ENCODE measurements at regions not wholly inside any gene's neighbourhood (a gene's known extent, or its start where the extent isn't known, plus 50 kb on each side); places are given as distances from the start of the nearest gene placed in this dataset.
A peak's percentile ranks its signal among the peaks of the same experiment; 100 is the strongest.

GRCh38 chr15:93372208-93372864 lies 283.3 kb upstream of the RGMA start:
- no peak for TF ChIP-seq CTCF (IDR thresholded peaks at IDR 0.05)
- no peak for TF ChIP-seq POLR2A (IDR thresholded peaks at IDR 0.05)
- Histone ChIP-seq H3K4me3 (no peak overlapping the region), H3K27me3 (no peaks in the 10 kb centered on the region), H3K27ac (no peak overlapping the region), H3K4me1 (no peaks in the 10 kb centered on the region), H3K36me3 (replicated peaks in 1 of 2; ENCODE audit: insufficient read depth in 1 of 2, low read depth in 2 of 2) (no peaks in the 10 kb centered on the region), H3K9me3 (no peaks in the 10 kb centered on the region)
- intact Hi-C loops (cut with DNase I) = no loop called here
- DNase-seq (peak in 2 of 4 donors; percentile 20 to 28), ATAC-seq (peak; percentile 58)
- WGBS, 2 donors = 40 to 41% methylated on average over 10 to 11 of the region's 11 CpGs

DNA sequence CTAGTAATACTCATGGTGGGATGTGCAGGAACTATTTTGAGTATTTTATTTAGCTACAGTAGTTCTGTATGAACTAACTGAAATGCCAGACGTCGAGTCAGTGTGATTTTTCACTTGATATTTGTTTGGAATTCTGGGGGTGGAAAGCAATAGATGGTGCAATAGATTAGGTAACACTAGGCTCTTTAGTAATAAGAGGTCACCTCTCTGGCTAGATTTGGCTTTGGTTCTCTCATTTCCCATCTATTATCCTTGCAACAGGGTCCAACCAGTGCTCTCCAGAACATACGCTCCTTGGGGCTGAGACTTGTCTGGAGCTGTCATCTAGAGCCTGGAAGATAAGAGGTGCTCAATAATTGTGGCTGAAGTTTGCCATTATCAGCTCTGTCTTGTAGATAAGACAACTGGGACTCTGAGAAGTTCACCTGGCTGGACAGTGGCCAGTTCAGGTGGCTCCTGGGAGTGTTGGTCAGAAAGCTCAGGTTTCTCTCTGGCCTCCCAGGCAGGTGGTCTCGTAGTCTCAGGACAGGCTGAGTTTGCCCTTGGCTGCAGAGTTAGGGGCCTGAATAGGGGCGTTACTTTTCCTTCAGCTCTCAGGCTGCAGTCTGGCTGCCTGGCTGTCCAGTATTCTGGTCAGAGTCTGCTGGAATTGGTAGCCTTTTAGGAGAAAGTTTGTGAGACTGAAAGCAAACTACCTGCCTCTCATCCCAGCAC lies 277.5 kb upstream of the RGMA start:
- ATAC-seq (no peak), DNase-seq (peak in 1 of 4 donors; percentile 27)
- TF ChIP-seq POLR2A (IDR thresholded peaks at IDR 0.05) = no peak
- no peak for TF ChIP-seq CTCF (IDR thresholded peaks at IDR 0.05)
- intact Hi-C loops (cut with DNase I) = no loop called here
- no peak overlapping the region for H3K27ac ChIP-seq
- WGBS, 2 donors = 21 to 39% methylated on average over 4 to 5 of the region's 5 CpGs
- H3K4me1 ChIP-seq = peaks cover 8% of the 10 kb centered on the region
- no peaks in the 10 kb centered on the region for H3K36me3 ChIP-seq (replicated peaks in 1 of 2; ENCODE audit: insufficient read depth in 1 of 2, low read depth in 2 of 2)
- H3K9me3 ChIP-seq = no peaks in the 10 kb centered on the region
- no peaks in the 10 kb centered on the region for H3K27me3 ChIP-seq
- H3K4me3 ChIP-seq = no peak overlapping the region

DNA sequence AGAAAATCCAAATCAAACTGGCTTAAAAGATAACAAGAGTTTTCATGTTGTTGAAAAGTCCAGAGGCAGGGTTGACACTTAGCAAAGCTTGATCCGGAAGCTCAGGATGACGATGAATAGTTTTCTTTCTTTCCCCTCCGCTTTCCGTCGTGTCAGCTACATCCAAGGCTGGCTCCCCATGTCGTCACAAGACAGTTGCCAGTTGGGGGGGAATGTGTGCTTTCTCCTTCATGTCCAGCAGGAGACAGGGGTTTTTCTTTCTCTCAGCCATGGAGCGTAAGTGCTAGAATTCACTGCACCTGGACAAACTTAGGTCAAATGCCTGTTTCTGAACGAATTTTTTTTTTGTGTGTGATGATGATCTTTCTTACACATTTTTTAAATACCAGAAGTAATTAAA lies 273.8 kb upstream of the RGMA start:
- intact Hi-C loops (cut with DNase I) = no loop called here
- 62 to 81% methylated on average over 8 of the region's 8 CpGs for WGBS, 2 donors
- Histone ChIP-seq H3K27me3 (no peaks in the 10 kb centered on the region), H3K4me1 (peaks cover 17% of the 10 kb centered on the region), H3K27ac (no peak overlapping the region), H3K9me3 (no peaks in the 10 kb centered on the region), H3K4me3 (no peak overlapping the region), H3K36me3 (replicated peaks in 1 of 2; ENCODE audit: insufficient read depth in 1 of 2, low read depth in 2 of 2) (no peaks in the 10 kb centered on the region)
- DNase-seq (no peak), ATAC-seq (no peak)
- TF ChIP-seq POLR2A (IDR thresholded peaks at IDR 0.05) (no peak), CTCF (IDR thresholded peaks at IDR 0.05) (no peak)

DNA sequence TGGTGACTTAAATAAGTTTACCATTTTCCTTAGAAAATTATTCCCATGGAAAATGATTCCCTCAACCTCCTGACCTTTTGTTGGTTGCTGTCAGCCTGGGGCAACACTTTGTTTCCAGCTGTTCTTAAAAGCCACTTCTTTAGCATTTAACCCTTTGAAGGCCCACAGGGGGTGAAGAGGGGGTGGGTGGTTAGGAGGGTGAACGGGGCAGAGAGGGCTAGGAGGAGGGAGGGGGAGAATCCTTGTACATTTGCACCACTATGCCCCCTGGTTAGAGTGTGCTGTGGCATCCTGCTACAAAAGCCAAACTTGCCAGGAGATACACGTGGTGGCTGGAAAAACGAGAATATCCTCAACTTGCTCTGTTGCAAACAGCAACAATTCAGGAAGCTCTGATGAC lies 273.2 kb upstream of the RGMA start:
- ATAC-seq (no peak), DNase-seq (no peak)
- no peak for TF ChIP-seq CTCF (IDR thresholded peaks at IDR 0.05)
- TF ChIP-seq POLR2A (IDR thresholded peaks at IDR 0.05) = no peak
- H3K4me3 ChIP-seq = no peak overlapping the region
- intact Hi-C loops (cut with DNase I) = no loop called here
- H3K27me3 ChIP-seq = no peaks in the 10 kb centered on the region
- H3K9me3 ChIP-seq = no peaks in the 10 kb centered on the region
- 40 to 69% methylated on average over 3 of the region's 3 CpGs for WGBS, 2 donors
- peaks cover 17% of the 10 kb centered on the region for H3K4me1 ChIP-seq
- no peak overlapping the region for H3K27ac ChIP-seq
- H3K36me3 ChIP-seq (replicated peaks in 1 of 2; ENCODE audit: insufficient read depth in 1 of 2, low read depth in 2 of 2) = no peaks in the 10 kb centered on the region

DNA sequence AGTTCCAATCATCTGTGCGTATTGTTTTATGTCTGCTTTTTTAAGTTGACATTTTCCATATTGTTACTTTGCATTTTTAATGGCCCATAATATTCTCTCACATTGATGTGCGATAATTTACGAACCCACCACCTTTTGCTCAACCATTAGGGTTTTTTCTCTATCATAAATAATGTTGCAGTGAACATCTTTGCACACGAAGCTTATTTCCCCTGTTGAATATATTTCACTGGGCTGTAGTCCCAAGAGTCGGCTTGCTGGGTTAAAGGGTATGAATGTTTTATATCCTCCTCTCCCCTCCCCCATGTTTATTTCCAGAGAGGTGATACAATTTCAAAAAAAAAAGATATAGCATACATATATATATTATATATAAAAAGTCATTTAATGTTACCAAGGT lies 272.7 kb upstream of the RGMA start:
- 75 to 87% methylated on average over 5 of the region's 5 CpGs for WGBS, 2 donors
- no peaks in the 10 kb centered on the region for H3K27me3 ChIP-seq
- no peaks in the 10 kb centered on the region for H3K9me3 ChIP-seq
- no peak overlapping the region for H3K4me3 ChIP-seq
- no peak for ATAC-seq
- H3K36me3 ChIP-seq (replicated peaks in 1 of 2; ENCODE audit: insufficient read depth in 1 of 2, low read depth in 2 of 2) = no peaks in the 10 kb centered on the region
- H3K27ac ChIP-seq = no peak overlapping the region
- DNase-seq = no peak
- TF ChIP-seq POLR2A (IDR thresholded peaks at IDR 0.05) = no peak
- no peak for TF ChIP-seq CTCF (IDR thresholded peaks at IDR 0.05)
- intact Hi-C loops (cut with DNase I) = no loop called here
- H3K4me1 ChIP-seq = peaks cover 14% of the 10 kb centered on the region
